Osteoblast (primary cell): ENCODE measurements at regions not wholly inside any gene's neighbourhood (a gene's known extent, or its start where the extent isn't known, plus 50 kb on each side); places are given as distances from the start of the nearest gene placed in this dataset.

Experiments
- DNase-seq: peaks from one replicate; pipeline ENCODE4 v3.0.0; 2011; ENCODE audit warnings: low spot score, mixed read lengths; ENCODE audit not compliant: insufficient read length; ENCODE audit errors: missing footprints
- H2AFZ ChIP-seq: 2 replicates; pipeline ENCODE4 v1.6.0; 2011; ENCODE audit warnings: mild to moderate bottlenecking, low read length
- H3K27ac ChIP-seq: 2 replicates; pipeline ENCODE4 v1.5.1; 2011; ENCODE audit warnings: mild to moderate bottlenecking, low read depth, low read length, moderate library complexity
- H3K27me3 ChIP-seq: 2 replicates; pipeline ENCODE4 v1.6.0; 2012; ENCODE audit warnings: mild to moderate bottlenecking, control low read depth, inconsistent platforms, low read length, moderate library complexity; ENCODE audit not compliant: insufficient read depth
- H3K36me3 ChIP-seq: 2 replicates; pipeline ENCODE4 v1.5.1; 2011; ENCODE audit warnings: mild to moderate bottlenecking, low read length, control low read depth, moderate library complexity; ENCODE audit not compliant: insufficient read depth
- H3K4me1 ChIP-seq: 2 replicates; pipeline ENCODE4 v1.5.1; 2011; ENCODE audit warnings: mild to moderate bottlenecking, low read length, control low read depth, moderate library complexity; ENCODE audit not compliant: insufficient read depth
- H3K4me2 ChIP-seq: 2 replicates; pipeline ENCODE4 v1.6.0; 2011; ENCODE audit warnings: mild to moderate bottlenecking, low read length; ENCODE audit not compliant: insufficient read depth
- H3K4me3 ChIP-seq: fragments of 200-600 bp; sonication (generic); 3 replicates; pipeline ENCODE4 v1.5.1; 2012; ENCODE audit warnings: mild to moderate bottlenecking, low read length, inconsistent platforms; ENCODE audit not compliant: insufficient read depth
- H3K79me2 ChIP-seq: 2 replicates; pipeline ENCODE4 v1.6.0; 2012; ENCODE audit warnings: mild to moderate bottlenecking, low read length, control low read depth, inconsistent platforms; ENCODE audit not compliant: insufficient read depth
- H3K9me3 ChIP-seq: 2 replicates; pipeline ENCODE4 v1.5.1; 2011; ENCODE audit warnings: low read depth, low read length, control low read depth
- H4K20me1 ChIP-seq: 2 replicates; pipeline ENCODE4 v1.6.0; 2012; ENCODE audit warnings: mild to moderate bottlenecking, low read length, control low read depth; ENCODE audit not compliant: insufficient read depth
- TF ChIP-seq, protein P1 (sequence below): IDR thresholded peaks from 2 replicates; pipeline ENCODE4 v1.5.1; 2011; ENCODE audit warnings: mild to moderate bottlenecking, low read depth, low read length, moderate library complexity; ENCODE audit errors: extremely low read depth

DNA sequence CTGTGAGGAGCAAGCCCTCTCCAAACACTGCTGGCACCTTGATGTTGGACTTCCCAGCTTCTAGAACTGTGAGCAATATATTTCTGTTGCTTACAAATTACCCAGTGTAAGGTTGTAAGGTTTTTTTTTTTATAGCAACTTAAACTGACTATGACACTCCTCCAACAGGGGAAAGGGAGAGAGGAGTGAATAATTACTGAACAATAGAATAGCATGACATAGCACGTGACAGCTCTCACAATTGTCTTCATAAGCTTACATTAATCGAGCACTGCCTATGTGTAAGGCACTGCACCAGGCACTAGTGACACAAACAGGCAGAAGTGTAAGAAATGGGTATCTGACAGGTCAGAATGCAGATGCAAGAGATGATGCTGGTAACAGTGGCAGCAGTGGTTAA is 136.9 kb downstream of the FAT3 start:
- DNase-seq = no peak
- H3K27me3 ChIP-seq = no peaks in the 10 kb centered on the region
- no peak overlapping the region for H3K4me2 ChIP-seq
- H3K4me3 ChIP-seq = no peak overlapping the region
- H3K79me2 ChIP-seq = no peaks in the 10 kb centered on the region
- H4K20me1 ChIP-seq = no peaks in the 10 kb centered on the region
- no peak overlapping the region for H3K27ac ChIP-seq
- no peaks in the 10 kb centered on the region for H3K36me3 ChIP-seq
- H3K4me1 ChIP-seq = no peaks in the 10 kb centered on the region
- H2AFZ ChIP-seq = no peak overlapping the region
- TF ChIP-seq, protein P1, sequence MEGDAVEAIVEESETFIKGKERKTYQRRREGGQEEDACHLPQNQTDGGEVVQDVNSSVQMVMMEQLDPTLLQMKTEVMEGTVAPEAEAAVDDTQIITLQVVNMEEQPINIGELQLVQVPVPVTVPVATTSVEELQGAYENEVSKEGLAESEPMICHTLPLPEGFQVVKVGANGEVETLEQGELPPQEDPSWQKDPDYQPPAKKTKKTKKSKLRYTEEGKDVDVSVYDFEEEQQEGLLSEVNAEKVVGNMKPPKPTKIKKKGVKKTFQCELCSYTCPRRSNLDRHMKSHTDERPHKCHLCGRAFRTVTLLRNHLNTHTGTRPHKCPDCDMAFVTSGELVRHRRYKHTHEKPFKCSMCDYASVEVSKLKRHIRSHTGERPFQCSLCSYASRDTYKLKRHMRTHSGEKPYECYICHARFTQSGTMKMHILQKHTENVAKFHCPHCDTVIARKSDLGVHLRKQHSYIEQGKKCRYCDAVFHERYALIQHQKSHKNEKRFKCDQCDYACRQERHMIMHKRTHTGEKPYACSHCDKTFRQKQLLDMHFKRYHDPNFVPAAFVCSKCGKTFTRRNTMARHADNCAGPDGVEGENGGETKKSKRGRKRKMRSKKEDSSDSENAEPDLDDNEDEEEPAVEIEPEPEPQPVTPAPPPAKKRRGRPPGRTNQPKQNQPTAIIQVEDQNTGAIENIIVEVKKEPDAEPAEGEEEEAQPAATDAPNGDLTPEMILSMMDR = no peak
- no peaks in the 10 kb centered on the region for H3K9me3 ChIP-seq

DNA sequence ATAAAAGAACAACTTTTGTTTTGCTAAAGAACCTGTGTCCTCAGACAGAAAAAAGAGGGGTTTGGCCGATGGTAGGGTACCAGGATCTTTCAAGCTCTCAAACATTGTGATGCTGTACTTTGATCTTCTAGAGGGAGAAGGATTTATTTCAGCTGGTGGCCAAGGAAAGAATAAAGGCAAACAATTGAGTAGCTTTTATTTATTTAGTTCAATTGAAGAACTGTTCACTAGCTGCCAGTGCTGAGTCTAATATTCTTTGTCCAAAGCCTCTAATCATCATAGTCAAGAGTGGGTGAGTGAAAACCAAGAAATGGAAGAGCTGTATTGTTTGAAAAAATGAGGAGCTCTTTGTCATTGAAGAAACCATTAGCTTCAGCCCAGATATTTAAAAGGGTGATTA is 138.4 kb downstream of the FAT3 start:
- Histone ChIP-seq H3K4me3 (no peak overlapping the region), H3K4me1 (no peaks in the 10 kb centered on the region), H3K36me3 (no peaks in the 10 kb centered on the region), H2AFZ (no peak overlapping the region), H3K27me3 (no peaks in the 10 kb centered on the region), H3K9me3 (no peaks in the 10 kb centered on the region), H3K4me2 (no peak overlapping the region), H4K20me1 (no peaks in the 10 kb centered on the region), H3K27ac (no peak overlapping the region), H3K79me2 (no peaks in the 10 kb centered on the region)
- TF ChIP-seq, protein P1 = no peak
- no peak for DNase-seq

GRCh38 chr11:92364177-92364576 is 139.6 kb downstream of the FAT3 start:
- DNase-seq = no peak
- H3K27ac ChIP-seq = no peak overlapping the region
- TF ChIP-seq, protein P1 = no peak

DNA sequence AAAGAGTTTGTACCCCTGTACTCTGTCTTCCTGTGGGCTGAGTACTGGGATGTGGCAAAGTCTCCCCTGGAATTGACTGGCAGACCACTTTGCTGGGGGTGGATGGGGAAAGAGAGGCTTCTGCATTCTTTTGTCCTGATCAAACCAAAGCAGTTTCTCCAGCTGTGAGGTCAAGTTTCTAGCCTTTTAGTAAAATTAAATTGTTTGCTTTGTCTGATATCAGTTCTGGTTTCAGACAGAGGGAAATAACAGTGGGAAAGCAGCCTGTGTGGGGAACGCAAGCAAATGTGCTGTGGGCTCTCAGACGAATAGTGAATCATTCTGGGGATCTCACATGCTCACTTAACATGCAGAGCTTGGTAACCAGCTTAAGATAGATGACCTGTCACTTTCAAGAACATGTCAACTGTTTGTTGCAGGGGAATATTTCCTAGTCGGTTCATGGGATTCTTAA is 151.6 kb downstream of the FAT3 start:
- peaks cover 19% of the 10 kb centered on the region for H3K4me1 ChIP-seq
- peak; percentile 38 for DNase-seq
- H4K20me1 ChIP-seq = no peaks in the 10 kb centered on the region
- TF ChIP-seq, protein P1 = no peak
- H3K27me3 ChIP-seq = no peaks in the 10 kb centered on the region
- no peak overlapping the region for H2AFZ ChIP-seq
- no peak overlapping the region for H3K27ac ChIP-seq
- H3K4me3 ChIP-seq = no peak overlapping the region
- no peak overlapping the region for H3K4me2 ChIP-seq
- H3K79me2 ChIP-seq = no peaks in the 10 kb centered on the region
- H3K36me3 ChIP-seq = no peaks in the 10 kb centered on the region
- H3K9me3 ChIP-seq = no peaks in the 10 kb centered on the region

More at GRCh38 chr11:92364177-92364576, 139.6 kb downstream of the FAT3 start:
- no peak overlapping the region for H3K4me3 ChIP-seq
- H3K36me3 ChIP-seq = no peaks in the 10 kb centered on the region
- no peaks in the 10 kb centered on the region for H3K4me1 ChIP-seq
- no peaks in the 10 kb centered on the region for H3K27me3 ChIP-seq
- H3K79me2 ChIP-seq = no peaks in the 10 kb centered on the region
- no peak overlapping the region for H3K4me2 ChIP-seq
- H2AFZ ChIP-seq = no peak overlapping the region
- no peaks in the 10 kb centered on the region for H3K9me3 ChIP-seq
- no peaks in the 10 kb centered on the region for H4K20me1 ChIP-seq
